GM19099 (cell line): ENCODE measurements at regions not wholly inside any gene's neighbourhood (a gene's known extent, or its start where the extent isn't known, plus 50 kb on each side); places are given as distances from the start of the nearest gene placed in this dataset.

ENCODE experiments used
- POLR2A ChIP-seq: IDR thresholded peaks from 3 replicates; pipeline ENCODE4 v1.6.1; 2011; ENCODE audit warnings: low read depth; ENCODE audit not compliant: insufficient read length; ENCODE audit errors: extremely low read depth

DNA sequence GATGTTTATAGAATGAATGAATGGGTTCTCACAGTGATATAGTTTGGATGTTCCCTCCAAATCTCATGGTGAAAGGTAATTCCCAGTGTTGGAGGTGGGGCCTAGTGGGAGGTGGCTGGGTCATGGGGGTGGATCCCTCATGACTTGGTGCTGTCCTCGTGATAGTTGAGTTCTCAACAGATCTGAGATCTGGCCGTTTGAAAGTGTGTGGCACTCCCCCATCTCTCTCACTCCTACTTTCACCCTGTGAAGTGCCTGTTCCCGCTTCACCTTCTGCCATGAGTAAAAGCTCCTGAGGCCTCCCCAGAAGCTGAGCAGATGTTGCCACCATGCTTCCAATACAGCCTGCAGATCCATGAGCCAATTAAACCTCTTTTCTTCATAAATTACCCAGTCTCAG is 170.8 kb upstream of the LINGO1 start:
- TF ChIP-seq POLR2A, result no peak

DNA sequence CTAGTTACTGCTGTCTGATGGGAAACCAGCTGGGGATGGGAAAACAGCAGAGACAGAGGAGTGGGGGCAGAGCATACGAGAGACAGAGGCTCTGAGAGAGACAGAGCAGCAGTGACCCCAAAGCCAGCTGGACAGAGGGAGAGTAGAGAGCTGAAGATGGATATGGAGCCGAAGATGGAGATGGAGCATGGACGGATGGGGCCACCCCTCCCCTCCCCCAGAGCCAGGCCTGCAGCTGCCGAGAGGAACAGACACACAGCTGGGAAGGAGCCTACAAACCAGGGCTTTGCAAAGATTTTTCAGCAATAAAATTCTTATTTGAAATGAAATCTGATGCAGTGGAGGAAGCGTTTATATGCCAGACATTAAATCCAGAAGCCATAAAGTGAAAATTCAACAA is 167.6 kb upstream of the LINGO1 start:
- no peak for TF ChIP-seq POLR2A

GRCh38 chr15:77798847-77799246 is 166.1 kb upstream of the LINGO1 start:
- no peak for TF ChIP-seq POLR2A

GRCh38 chr15:77798151-77798835 is 165.6 kb upstream of the LINGO1 start:
- no peak for TF ChIP-seq POLR2A

- no peak for TF ChIP-seq POLR2A
Measured at GRCh38 chr15:77797270-77797669, 164.6 kb upstream of the LINGO1 start.

DNA sequence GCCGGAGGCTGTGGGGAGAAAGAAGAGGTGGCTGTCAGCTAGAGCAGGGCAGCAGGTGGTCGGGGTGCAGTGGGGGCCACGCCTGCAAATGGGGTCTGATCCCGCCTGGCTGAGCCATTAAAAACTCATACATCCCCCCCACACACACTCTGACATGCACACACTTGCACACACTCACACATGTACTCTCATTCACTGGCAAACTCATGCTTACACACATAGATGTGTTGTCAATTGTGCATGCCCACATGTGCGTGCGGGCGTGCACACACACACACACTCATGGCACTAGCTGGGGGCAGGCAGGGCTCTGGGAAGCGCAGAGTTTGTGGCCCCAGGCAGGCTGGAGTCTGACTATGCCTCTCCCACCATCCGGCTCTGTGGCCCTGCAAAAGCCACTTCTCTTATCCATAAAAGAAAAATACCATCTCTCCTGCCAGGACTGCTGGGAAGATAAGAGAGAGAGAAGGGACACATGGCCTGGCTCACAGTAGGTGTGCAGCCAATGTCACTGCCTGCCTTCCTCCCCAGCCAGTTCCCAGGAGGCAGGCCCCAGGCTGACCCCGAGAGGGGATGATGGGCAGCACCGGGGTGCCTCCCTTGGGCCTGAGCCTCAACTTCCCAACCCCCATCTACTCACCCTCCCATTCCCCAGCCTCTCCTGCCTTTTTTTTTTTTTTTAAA is 163.5 kb upstream of the LINGO1 start:
- TF ChIP-seq POLR2A, result no peak

DNA sequence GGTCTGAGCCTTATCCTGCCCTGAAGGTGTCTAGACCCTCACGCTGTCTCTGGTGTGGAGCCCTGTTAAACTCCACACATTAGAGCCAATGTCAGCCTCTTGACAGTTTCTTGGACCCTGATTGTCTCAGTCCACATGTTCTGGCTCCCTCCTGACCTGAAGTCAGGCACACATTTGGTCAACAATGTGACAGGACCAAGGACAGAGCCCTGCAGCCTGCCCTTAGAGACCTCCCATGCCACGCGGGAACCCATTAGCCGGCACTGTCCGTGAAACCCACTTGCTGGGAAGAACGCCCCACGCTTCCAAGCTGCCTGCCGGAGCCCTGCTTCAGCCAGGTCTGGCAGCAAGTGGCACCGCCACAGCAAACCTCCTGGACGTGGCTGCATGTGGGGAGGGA is 162.7 kb upstream of the LINGO1 start:
- TF ChIP-seq POLR2A, result no peak

- TF ChIP-seq POLR2A, result no peak
Measured at GRCh38 chr15:77791941-77792340, 159.2 kb upstream of the LINGO1 start.

- TF ChIP-seq POLR2A, result no peak
Measured at GRCh38 chr15:77790481-77790880, 157.8 kb upstream of the LINGO1 start.

- no peak for TF ChIP-seq POLR2A
Measured at GRCh38 chr15:77786956-77787355, 154.2 kb upstream of the LINGO1 start.

DNA sequence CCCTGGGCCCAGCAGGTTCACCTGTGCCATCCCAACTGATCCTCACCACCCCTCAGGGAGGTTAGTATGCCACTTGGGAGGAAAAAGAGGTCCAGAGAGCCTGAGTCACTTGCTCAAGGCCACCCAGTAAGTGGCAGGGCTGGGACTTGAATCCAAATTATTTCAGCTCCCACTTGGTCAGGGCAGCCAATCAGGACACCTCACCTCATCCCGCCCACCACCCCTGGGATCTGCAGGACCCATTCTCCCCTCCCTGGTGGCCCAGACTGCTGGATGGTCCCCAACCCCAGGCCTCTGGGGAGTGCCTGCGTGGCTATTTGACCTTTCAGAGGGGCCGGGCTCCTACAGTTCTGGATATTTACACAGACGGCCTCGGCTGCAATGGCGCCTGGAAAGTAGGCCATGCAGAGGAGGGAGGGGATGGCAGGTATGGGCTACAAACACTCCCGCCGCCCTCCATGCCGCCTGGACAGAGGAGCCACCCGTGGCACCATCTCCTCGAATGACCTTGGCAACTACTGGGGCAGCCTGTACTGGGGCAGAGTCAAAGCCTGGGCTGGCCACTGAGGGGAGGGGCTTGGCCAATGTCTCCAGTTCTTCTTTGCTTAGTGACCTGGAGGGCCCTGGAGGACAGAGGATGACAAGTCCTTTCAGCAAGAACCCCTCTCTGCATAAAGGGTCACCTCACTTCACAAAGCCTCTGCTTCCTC is 153.6 kb upstream of the LINGO1 start:
- no peak for TF ChIP-seq POLR2A

DNA sequence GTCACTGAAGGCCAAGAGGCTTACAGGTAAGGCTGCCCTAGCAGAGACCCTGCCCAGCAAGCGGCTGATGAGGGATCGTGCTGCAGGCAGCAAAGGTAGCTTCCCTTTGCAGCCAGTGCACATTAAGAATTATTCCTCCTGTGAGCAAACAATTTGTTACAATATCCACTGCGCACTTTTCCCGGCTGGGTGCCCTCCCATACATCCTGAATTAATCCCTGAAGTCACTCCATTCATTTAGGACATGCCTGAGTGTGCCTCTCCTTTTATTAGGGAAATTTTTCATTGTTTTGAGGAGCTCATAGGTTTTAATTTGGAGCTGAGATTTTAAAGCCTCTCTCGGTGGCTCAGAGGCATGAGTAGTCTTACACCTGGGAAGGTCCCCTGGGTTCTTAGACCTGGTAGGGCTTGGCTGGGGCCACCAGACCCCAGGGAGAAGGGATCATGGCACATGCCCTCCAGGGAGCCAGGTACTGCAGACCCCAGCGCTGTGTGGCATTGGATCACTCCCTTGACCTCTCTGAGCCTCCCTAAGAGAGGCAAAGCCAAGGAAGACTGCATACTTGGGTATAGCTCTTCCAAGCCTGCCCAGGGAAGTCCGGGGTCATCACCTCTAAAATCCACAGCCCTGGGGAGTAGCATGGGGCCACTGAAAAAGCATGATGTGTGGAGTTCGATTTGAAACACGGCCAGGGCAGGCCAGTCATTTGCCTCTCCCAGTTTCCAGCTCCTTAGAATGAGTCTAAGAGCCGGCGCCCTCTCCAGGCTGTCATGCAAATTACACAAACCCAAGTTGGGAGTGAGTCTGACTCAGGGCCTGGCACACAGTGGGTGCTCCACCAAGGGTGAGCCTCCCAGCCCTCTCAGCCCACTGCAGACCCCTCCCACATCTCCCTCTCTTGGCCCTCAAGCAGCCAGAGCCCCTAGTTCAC is 151.9 kb upstream of the LINGO1 start:
- no peak for TF ChIP-seq POLR2A

DNA sequence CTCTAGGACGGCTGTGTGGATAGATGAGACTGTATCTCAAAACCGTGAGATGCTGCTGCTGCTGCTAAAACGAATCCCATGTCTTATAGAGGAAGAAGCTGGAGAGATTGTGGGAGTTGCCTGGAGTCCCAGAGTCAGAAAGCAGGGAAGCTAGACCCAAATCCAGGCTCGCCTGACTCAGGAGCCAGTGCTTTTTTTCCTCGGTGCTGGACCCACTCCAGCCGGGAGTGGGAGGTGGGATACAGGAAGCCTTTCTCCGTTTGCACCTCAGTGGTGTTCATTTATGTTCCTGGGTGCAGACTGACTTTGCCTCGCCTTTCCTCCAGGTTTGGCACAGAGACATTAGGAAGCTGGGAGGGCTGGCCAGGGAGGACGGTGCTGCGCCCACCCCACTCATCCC is 150.9 kb upstream of the LINGO1 start:
- no peak for TF ChIP-seq POLR2A

DNA sequence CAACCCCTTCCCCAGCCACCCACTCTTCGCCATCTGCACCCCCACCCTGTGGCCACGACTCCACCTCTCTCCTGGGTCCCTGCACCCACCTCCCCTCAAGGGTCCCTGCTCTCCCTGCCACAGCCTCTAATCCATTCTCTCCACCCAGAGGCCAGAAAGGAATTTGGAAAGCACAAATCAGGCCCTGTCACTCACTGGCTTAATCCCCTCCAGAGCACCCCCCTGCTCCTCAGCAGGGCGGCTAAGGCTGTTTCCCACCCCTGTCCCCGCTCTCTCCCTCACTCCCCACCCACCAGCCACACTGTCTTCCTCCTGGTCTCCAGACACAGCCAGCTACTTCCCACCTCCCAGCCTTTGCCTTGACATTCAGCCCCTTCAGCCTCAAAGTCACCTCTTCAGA is 150.0 kb upstream of the LINGO1 start:
- TF ChIP-seq POLR2A, result no peak

- TF ChIP-seq POLR2A, result no peak
Measured at GRCh38 chr15:77781946-77782240, 149.2 kb upstream of the LINGO1 start.
